ENCODE measurements at regions not wholly inside any gene's neighbourhood (a gene's known extent, or its start where the extent isn't known, plus 50 kb on each side); places are given as distances from the start of the nearest gene placed in this dataset.
"Not testable (repeated sequence)": the region's sequence is repeated elsewhere in the genome, so short reads cannot be mapped to it uniquely, and the experiment has no call there.

GRCh38 chr10:8174762-8175161, 120.3 kb downstream of the GATA3 start:
- no peak overlapping the region for H3K4me3 ChIP-seq (ENCODE audit: low read length)
- H3K4me1 ChIP-seq (ENCODE audit: control insufficient read depth, insufficient read depth, low read length) = no peaks in the 10 kb centered on the region
- no peaks in the 10 kb centered on the region for H3K36me3 ChIP-seq (ENCODE audit: control insufficient read depth, insufficient read depth, low read length, severe bottlenecking)
- H3K9me3 ChIP-seq (ENCODE audit: control insufficient read depth, low read length) = peaks cover 3% of the 10 kb centered on the region
- H3K27me3 ChIP-seq (replicated peaks; ENCODE audit: control insufficient read depth, insufficient read depth, low read length) = no peaks in the 10 kb centered on the region
- H3K9ac ChIP-seq (ENCODE audit: low read length) = no peak overlapping the region
- DNase-seq (ENCODE audit: low read depth) = no peak

- not testable (repeated sequence) for H3K4me3 ChIP-seq (ENCODE audit: low read length); DNase-seq (ENCODE audit: low read depth); H3K9me3 ChIP-seq (ENCODE audit: control insufficient read depth, low read length); H3K4me1 ChIP-seq (ENCODE audit: control insufficient read depth, insufficient read depth, low read length); H3K36me3 ChIP-seq (ENCODE audit: control insufficient read depth, insufficient read depth, low read length, severe bottlenecking); H3K27me3 ChIP-seq (replicated peaks; ENCODE audit: control insufficient read depth, insufficient read depth, low read length); H3K9ac ChIP-seq (ENCODE audit: low read length)
These were observed 123.0 kb downstream of the GATA3 start for GRCh38 chr10:8177526-8177925.

GRCh38 chr10:8179773-8180172, 125.3 kb downstream of the GATA3 start:
- H3K9ac ChIP-seq (ENCODE audit: low read length); H3K4me1 ChIP-seq (ENCODE audit: control insufficient read depth, insufficient read depth, low read length); H3K27me3 ChIP-seq (replicated peaks; ENCODE audit: control insufficient read depth, insufficient read depth, low read length); DNase-seq (ENCODE audit: low read depth); H3K9me3 ChIP-seq (ENCODE audit: control insufficient read depth, low read length); H3K4me3 ChIP-seq (ENCODE audit: low read length); H3K36me3 ChIP-seq (ENCODE audit: control insufficient read depth, insufficient read depth, low read length, severe bottlenecking): not testable (repeated sequence)

GRCh38 chr10:8180360-8181109, 126.0 kb downstream of the GATA3 start:
- DNase-seq (ENCODE audit: low read depth) = no peak
- no peaks in the 10 kb centered on the region for H3K27me3 ChIP-seq (replicated peaks; ENCODE audit: control insufficient read depth, insufficient read depth, low read length)
- no peak overlapping the region for H3K4me3 ChIP-seq (ENCODE audit: low read length)
- H3K36me3 ChIP-seq (ENCODE audit: control insufficient read depth, insufficient read depth, low read length, severe bottlenecking) = no peaks in the 10 kb centered on the region
- peaks cover 4% of the 10 kb centered on the region for H3K4me1 ChIP-seq (ENCODE audit: control insufficient read depth, insufficient read depth, low read length)
- H3K9me3 ChIP-seq (ENCODE audit: control insufficient read depth, low read length) = no peaks in the 10 kb centered on the region
- H3K9ac ChIP-seq (ENCODE audit: low read length) = no peak overlapping the region

GRCh38 chr10:8181496-8182157, 127.1 kb downstream of the GATA3 start:
- H3K36me3 ChIP-seq (ENCODE audit: control insufficient read depth, insufficient read depth, low read length, severe bottlenecking) = no peaks in the 10 kb centered on the region
- no peaks in the 10 kb centered on the region for H3K9me3 ChIP-seq (ENCODE audit: control insufficient read depth, low read length)
- H3K4me3 ChIP-seq (ENCODE audit: low read length) = no peak overlapping the region
- no peak for DNase-seq (ENCODE audit: low read depth)
- H3K4me1 ChIP-seq (ENCODE audit: control insufficient read depth, insufficient read depth, low read length) = peaks cover 4% of the 10 kb centered on the region
- no peaks in the 10 kb centered on the region for H3K27me3 ChIP-seq (replicated peaks; ENCODE audit: control insufficient read depth, insufficient read depth, low read length)
- no peak overlapping the region for H3K9ac ChIP-seq (ENCODE audit: low read length)

- H3K4me1 ChIP-seq (ENCODE audit: control insufficient read depth, insufficient read depth, low read length) = peaks cover 4% of the 10 kb centered on the region
- no peak overlapping the region for H3K9ac ChIP-seq (ENCODE audit: low read length)
- no peak overlapping the region for H3K4me3 ChIP-seq (ENCODE audit: low read length)
- no peaks in the 10 kb centered on the region for H3K36me3 ChIP-seq (ENCODE audit: control insufficient read depth, insufficient read depth, low read length, severe bottlenecking)
- DNase-seq (ENCODE audit: low read depth) = no peak
- H3K27me3 ChIP-seq (replicated peaks; ENCODE audit: control insufficient read depth, insufficient read depth, low read length) = no peaks in the 10 kb centered on the region
- H3K9me3 ChIP-seq (ENCODE audit: control insufficient read depth, low read length) = no peaks in the 10 kb centered on the region
These were observed 128.3 kb downstream of the GATA3 start for GRCh38 chr10:8182806-8183205.

GRCh38 chr10:8183241-8183704, 128.8 kb downstream of the GATA3 start:
- no peak overlapping the region for H3K9ac ChIP-seq (ENCODE audit: low read length)
- DNase-seq (ENCODE audit: low read depth) = no peak
- no peaks in the 10 kb centered on the region for H3K36me3 ChIP-seq (ENCODE audit: control insufficient read depth, insufficient read depth, low read length, severe bottlenecking)
- peaks cover 4% of the 10 kb centered on the region for H3K4me1 ChIP-seq (ENCODE audit: control insufficient read depth, insufficient read depth, low read length)
- no peaks in the 10 kb centered on the region for H3K27me3 ChIP-seq (replicated peaks; ENCODE audit: control insufficient read depth, insufficient read depth, low read length)
- H3K9me3 ChIP-seq (ENCODE audit: control insufficient read depth, low read length) = no peaks in the 10 kb centered on the region
- no peak overlapping the region for H3K4me3 ChIP-seq (ENCODE audit: low read length)

- H3K4me3 ChIP-seq (ENCODE audit: low read length) = no peak overlapping the region
- H3K36me3 ChIP-seq (ENCODE audit: control insufficient read depth, insufficient read depth, low read length, severe bottlenecking) = no peaks in the 10 kb centered on the region
- H3K9ac ChIP-seq (ENCODE audit: low read length) = no peak overlapping the region
- H3K9me3 ChIP-seq (ENCODE audit: control insufficient read depth, low read length) = no peaks in the 10 kb centered on the region
- peaks cover 4% of the 10 kb centered on the region for H3K4me1 ChIP-seq (ENCODE audit: control insufficient read depth, insufficient read depth, low read length)
- no peaks in the 10 kb centered on the region for H3K27me3 ChIP-seq (replicated peaks; ENCODE audit: control insufficient read depth, insufficient read depth, low read length)
- no peak for DNase-seq (ENCODE audit: low read depth)
These were observed 132.7 kb downstream of the GATA3 start for GRCh38 chr10:8187171-8187666.

- Histone ChIP-seq H3K4me1 (ENCODE audit: control insufficient read depth, insufficient read depth, low read length) (no peaks in the 10 kb centered on the region), H3K4me3 (ENCODE audit: low read length) (no peak overlapping the region), H3K9ac (ENCODE audit: low read length) (no peak overlapping the region), H3K36me3 (ENCODE audit: control insufficient read depth, insufficient read depth, low read length, severe bottlenecking) (no peaks in the 10 kb centered on the region), H3K9me3 (ENCODE audit: control insufficient read depth, low read length) (no peaks in the 10 kb centered on the region), H3K27me3 (replicated peaks; ENCODE audit: control insufficient read depth, insufficient read depth, low read length) (no peaks in the 10 kb centered on the region)
- no peak for DNase-seq (ENCODE audit: low read depth)
These were observed 135.0 kb downstream of the GATA3 start for GRCh38 chr10:8189458-8189857.

GRCh38 chr10:8192301-8192700, 137.8 kb downstream of the GATA3 start:
- Histone ChIP-seq H3K4me1 (ENCODE audit: control insufficient read depth, insufficient read depth, low read length) (no peaks in the 10 kb centered on the region), H3K36me3 (ENCODE audit: control insufficient read depth, insufficient read depth, low read length, severe bottlenecking) (no peaks in the 10 kb centered on the region), H3K27me3 (replicated peaks; ENCODE audit: control insufficient read depth, insufficient read depth, low read length) (no peaks in the 10 kb centered on the region), H3K4me3 (ENCODE audit: low read length) (no peak overlapping the region), H3K9me3 (ENCODE audit: control insufficient read depth, low read length) (no peaks in the 10 kb centered on the region), H3K9ac (ENCODE audit: low read length) (no peak overlapping the region)
- no peak for DNase-seq (ENCODE audit: low read depth)

- no peak overlapping the region for H3K4me3 ChIP-seq (ENCODE audit: low read length)
- H3K4me1 ChIP-seq (ENCODE audit: control insufficient read depth, insufficient read depth, low read length) = no peaks in the 10 kb centered on the region
- no peaks in the 10 kb centered on the region for H3K36me3 ChIP-seq (ENCODE audit: control insufficient read depth, insufficient read depth, low read length, severe bottlenecking)
These were observed 139.1 kb downstream of the GATA3 start for GRCh38 chr10:8193546-8193945.

More at GRCh38 chr10:8193546-8193945, 139.1 kb downstream of the GATA3 start:
- no peaks in the 10 kb centered on the region for H3K9me3 ChIP-seq (ENCODE audit: control insufficient read depth, low read length)
- H3K9ac ChIP-seq (ENCODE audit: low read length) = no peak overlapping the region
- DNase-seq (ENCODE audit: low read depth) = no peak
- no peaks in the 10 kb centered on the region for H3K27me3 ChIP-seq (replicated peaks; ENCODE audit: control insufficient read depth, insufficient read depth, low read length)
